Activated CD4-positive, alpha-beta T cell treated with anti-CD3 and anti-CD28 coated beads, Interleukin-2, Interleukin-4, amounts not matched to agents 100 ng/mL and 50 ng/mL, durations not matched to agents 16 hours and 8 hours (primary cell): ENCODE measurements at regions not wholly inside any gene's neighbourhood (a gene's known extent, or its start where the extent isn't known, plus 50 kb on each side); places are given as distances from the start of the nearest gene placed in this dataset.

Experiments
- DNase-seq: peaks from one replicate; pipeline ENCODE4 v3.0.0-alpha.2; 2020; ENCODE audit warnings: low spot score

DNA sequence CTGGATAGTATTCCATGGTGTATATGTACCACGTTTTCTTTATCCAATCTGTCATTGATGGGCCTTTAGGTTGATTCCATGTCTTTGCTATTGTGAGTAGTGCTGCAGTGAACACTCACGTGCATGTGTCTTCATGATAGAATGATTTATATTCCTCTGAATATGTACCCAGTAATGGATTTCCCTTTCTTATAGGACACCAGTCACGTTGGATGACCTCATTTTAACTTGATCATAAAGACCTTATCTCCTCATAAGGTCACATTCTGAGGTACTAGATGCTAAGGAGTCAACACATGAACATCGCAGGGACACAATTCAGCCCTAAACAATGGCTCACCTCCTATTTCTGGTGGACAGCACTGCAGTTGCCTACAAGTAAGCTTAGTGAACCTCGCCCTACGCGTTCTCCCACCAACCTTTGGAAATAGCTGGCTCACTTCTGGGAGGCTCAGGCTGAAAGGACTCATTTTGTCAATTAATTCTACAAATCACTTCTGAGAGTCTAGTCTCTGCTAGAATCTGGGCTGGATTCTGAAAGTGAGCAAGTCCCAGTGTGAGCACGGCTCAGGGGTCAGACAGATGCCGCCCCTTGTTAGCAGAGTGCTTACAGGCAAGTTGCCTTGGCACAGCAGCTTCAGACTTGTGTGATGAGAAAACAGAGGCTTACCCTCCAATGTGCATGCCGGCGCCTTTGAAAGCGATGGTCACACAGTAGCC lies 183.8 kb upstream of the GSC start:
- DNase-seq, result no peak

DNA sequence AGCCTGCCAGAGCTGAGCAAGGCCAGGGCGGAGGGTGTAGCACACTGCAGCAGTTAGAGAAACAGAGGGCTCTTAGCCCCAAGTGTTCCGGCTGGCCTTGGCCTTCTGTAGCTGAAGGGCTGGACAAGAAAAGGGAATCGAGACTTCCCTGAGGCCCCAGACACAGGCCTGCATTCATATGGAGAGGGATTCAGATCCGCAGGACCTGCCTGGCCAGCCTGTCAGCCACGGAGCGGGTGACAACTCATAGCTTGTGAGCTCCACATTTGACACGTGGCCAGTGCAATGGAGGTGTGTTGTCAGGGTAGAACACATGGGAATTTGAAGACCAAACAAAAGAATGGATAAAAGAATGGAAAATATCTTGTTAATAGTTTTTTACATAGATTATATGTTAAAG lies 182.2 kb upstream of the GSC start:
- DNase-seq, result no peak

DNA sequence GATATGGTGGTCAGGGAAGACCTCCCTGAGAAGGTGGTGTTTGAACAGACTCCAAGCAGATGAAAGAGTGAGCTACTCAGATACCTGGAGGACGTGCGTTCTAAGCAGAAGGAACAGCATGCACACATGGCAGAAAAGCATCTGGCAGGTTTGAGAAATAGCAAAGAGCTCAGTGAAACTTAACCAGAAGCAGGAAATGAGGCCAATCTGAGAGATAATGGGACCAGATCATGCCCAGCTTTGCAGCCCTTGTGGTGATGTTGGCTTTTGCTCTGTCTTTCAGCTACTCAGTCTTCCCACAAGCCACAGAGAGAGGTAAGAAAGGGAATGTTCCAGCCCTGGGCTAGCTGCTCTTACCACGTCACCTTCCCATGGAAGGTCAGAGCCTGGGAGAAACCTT lies 176.3 kb upstream of the GSC start:
- DNase-seq, result peak; percentile 40

DNA sequence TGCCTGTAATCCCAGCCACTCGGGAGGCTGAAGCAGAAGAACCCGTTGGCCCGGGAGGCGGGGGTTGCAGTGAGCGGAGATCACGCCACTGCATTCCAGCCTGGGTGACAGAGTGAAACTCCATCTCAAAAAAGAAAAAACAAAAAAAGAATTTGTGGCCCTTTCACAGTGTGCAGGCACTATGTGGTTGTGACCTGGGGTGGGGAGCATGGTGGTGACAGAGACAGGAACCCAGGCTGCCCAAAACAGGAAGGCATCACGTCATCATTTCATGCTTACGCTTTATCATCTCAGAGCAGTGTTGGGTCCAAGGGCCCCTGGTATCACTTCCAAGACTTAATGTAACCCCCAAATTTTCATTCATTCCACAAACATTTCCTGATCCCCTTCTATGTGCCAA lies 175.7 kb upstream of the GSC start:
- DNase-seq, result peak; percentile 19

DNA sequence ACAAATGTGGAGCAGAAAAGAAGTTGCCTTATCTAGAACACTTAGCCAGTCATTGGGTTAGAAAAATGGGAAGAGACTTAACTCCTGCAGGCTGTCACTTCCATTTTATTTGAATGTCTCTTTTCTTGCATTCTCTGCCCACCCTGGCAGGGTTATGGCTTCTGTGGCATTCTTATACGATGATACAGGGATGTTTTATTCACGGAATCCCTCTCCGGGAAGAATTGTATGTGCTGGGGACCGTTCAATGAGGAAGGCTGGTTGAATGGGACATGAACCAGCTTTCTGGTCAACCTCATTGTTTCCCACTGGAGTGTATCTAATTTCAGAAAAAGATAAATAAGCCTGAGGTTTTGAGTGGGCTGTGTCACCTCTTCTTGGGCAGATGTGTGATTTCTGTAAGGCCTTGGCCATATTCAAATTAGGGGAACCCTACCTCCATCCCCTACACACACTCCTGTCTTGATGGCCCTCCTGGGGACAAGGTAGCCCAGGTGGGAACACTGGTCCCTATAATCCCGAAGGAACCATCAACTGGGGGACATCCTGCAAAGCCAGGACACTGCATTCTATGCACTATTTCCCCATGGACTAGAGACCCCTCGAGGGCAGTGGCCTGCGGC lies 174.8 kb upstream of the GSC start:
- no peak for DNase-seq

DNA sequence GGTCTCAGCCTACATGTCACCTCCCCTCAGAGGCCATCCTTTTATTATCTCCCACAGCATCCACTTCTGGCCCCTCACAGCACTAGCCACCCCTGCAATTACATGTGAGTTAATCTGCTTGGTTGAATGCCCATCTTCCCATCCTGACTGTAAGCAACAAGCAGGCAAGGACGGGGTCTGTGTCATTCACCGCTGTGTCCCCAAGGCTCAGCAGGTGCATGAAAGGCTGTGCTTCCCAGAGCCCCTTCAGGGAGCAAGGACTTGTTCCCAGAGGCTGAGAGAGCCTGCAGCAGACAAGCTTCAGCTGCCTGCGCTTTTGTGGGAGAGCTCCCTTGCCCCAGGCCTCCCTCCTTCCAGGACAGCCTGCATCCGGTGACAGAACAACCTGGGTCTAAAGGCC lies 172.7 kb upstream of the GSC start:
- no peak for DNase-seq

DNA sequence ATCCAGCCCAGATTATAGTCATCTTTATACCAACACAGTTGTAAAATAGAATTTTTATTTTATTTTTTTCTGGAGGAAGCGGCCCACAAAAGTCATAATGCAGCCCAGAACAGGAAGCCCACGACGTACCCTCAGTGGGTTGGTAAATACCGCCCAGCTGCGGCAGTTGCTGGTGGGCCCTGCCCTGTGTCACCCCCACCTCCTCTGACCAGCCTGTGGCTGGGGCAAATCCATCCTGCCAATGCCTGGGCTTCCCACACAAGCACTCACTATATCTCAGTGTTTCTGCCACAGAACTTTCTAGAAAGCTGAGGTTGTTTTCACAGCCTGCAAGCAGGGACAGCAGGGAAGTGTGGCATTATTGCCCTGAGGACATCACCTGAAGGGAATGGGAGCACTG lies 171.4 kb upstream of the GSC start:
- DNase-seq, result no peak

DNA sequence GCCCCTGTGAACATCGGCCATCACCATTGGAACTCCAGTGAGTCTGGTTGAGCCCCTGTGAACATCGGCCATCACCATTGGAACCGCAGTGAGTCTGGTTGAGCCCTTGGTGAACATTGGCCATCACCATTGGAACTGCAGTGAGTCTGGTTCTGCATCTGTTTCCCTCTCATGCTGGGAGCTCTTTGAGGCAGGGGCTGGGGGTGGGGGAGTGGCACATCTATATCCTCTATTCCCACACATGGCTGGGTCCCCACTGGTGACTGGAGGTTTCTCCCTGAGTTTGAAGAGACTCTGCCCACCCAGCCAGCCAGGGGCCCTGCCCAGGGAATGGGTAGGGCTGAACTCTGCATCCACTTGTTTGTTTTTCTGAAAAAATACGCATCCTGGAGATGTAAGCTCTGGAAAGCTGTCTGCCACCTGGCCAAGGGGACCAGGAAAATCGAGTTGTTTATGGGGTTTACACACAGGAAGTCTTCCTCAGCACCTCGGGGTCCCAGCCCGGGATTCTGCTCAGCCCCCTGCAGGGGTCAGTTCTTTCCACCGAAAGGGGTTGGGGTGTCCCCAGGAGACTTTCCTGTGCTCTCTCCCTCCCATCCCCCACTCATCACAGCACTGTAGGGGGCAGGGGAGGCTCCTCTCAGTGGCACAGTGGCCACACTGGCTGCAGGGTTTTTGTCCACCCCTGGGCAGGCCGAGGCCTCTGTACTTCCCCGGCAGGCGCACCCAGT lies 170.5 kb upstream of the GSC start:
- no peak for DNase-seq

DNA sequence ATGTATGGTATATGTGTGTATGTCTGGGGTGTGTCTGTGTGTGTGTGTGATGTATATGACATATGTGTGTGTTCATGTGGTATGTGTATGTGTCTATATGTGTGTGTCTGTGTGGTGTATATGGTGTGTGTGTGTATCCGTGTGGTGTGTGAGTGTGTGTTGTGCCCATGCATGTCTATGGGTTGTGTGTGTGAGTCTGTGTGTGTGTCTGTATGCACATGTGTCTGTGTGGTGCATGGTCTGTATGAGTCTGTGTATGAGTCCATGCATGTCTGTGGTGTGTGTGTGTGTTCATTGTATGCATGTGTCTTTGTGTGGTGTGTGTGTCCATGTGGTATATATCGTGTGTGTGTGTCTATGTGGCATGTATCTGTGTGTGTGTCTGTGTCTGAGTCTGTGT lies 168.1 kb upstream of the GSC start:
- DNase-seq, result no peak

DNA sequence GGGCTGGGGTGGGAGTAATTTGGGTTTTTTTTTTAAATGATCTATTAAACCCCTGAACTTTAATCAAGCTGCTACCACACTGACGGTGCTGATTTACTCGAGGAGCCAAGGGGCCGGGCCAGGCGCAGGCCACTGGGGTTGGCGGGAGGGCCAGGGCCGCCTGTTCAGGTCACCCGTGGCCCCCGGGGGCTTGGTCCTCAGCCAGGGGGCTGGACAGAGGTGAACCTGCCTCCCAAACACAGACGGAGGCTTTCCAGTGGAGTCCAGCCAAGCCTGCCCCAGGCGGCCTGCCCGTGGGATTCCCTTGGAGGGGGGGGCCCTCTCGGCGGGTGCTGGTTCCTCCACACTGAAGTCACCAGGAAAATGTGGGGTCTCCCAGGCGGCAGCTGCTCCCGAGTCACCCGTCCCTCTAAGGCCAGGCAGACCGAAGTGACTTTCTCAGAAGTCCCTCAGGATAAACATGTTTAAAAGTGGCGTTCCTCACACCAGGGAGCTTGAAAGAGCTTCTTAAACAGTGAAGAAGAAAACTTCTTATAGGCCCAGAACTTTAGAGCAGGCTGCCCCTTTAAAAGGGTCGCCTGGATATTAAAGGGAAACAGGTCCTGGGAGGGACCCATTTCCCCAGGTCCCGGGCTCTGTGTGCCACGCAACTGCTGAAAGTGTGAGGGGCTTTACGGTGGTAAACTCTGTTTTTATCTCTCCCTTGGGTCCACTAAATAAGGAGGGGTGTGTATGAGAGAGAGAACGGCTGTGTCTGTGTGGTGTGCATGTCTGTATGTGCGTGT lies 167.2 kb upstream of the GSC start:
- DNase-seq, result no peak

DNA sequence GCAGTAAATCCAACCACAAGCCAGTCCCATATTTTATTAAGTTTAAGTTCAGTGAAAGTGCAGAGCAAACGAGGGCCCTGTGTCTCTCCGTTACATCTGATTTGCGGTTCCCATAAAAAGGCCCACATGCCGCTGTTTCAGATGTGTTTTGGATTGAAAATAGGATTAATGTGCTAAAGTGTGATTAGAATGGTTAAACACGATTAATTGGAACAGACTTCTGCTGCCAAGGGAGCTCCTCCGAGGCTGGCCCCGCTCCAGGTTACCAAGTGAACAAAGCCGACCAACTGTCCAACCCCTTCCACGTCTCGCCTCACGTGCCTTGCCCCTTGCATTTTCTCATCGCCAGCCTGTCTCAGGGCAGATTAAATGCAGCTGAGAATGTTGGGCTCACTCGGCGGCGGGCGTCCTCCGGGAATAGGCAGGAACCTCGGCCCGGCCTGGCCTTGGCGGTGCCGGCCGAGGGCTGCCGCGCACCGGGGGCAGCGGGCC lies 166.5 kb upstream of the GSC start:
- DNase-seq, result no peak

DNA sequence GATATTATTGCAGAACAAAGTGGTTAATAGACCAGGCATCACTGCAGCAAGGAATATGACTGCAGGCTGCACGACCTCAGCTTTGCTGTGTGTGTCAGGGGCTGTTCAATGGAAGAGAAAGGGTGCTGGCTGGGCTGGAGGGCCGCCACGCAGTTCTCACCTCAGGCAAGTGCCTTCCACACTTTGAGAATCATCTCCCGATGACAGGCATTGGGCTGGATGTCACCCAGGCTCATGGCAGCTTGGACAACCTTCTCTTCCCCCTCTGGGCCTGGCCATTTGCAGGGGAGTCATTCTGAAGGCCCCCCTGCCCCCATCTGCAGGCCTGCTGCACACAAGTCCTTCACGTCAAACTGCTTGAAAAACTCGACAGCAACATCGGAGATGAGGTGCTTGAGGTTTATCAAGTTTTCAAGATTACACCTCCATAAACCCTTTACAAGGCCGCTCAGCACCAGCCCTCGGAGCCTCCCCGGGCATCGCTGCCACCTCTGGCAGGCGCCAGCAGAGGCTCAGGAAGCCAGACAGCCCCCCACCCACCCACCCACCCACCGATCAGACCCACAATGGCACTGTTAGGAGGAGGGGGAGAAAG lies 165.9 kb upstream of the GSC start:
- no peak for DNase-seq

DNA sequence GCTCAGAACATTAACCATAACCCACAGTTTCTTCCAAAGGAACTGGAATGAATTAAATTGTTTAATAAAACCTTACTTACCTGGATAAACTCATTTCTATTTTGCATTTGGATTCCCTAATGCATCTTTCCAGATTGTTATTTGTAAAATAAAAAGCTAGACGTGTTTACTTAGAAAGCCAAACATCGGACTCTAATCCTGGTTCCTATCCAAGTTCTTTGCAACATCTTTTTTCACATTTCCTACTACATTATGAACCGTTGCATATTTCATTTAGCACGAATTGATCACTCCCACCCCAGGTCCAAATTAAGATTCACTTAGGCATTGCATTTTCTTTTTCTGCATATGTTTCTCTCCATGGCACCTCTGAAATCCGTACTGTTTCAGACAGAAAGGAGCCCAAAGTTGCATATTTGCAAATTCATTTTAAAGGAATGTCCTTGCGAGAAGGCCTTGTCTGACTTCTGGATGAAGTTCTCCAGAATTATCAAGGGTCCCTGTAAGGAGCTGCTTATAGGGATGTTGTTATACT lies 164.4 kb upstream of the GSC start:
- DNase-seq, result no peak

DNA sequence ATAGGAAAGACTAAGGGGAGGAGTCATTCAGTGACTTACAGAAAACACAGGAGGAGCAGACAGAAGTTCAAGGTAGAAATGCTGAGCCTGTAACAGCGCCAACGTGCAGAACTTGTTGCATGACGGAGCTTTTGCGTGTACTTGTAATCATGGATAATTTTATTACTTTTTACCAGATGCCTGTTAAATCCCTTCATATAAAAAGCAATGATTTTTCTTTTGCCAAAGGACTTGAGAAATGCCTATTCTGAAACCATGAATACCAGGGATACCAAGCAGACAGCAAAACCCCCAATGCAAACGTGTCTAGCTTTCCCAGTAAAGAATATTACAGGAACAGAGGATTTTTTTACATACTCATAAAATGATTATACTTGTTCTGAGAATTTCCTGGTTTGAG lies 163.6 kb upstream of the GSC start:
- DNase-seq, result no peak

DNA sequence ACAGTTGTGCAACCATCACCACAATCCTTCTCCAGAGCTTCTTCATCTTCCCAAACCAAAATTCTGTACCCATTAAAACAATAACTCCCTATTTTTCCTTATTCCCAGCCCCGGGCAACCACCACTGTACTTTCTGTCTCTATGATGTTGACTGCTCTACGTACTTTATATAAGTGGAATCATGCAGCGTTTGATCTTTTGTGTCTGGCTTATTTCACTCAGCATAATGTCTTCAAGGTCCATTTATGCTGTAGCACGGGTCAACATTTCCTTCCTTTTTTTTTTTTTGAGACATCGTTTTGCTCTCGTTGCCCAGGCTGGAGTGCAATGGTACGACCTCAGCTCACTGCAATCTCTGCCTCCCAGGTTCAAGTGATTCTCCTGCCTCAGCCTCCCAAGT lies 162.7 kb upstream of the GSC start:
- DNase-seq, result no peak

DNA sequence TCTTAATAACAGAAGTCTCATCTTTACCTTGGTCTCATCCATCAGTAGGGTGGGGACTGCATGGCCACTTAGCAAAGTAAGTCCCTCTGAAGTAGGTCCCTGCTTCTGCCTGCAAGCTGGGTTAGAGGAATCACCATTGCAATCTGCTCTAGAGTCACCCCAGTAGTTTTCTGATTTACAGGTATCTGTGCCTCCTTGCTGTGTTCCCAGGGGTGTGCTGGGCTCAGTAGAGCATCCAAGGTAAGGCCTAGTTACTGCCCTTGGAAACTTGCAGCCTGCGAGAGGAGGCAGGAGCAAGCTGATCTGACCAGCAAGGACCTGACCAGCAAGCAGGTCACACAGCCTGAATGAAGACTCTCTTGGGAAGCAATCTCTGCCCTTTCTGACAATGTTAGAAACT lies 160.8 kb upstream of the GSC start:
- no peak for DNase-seq

DNA sequence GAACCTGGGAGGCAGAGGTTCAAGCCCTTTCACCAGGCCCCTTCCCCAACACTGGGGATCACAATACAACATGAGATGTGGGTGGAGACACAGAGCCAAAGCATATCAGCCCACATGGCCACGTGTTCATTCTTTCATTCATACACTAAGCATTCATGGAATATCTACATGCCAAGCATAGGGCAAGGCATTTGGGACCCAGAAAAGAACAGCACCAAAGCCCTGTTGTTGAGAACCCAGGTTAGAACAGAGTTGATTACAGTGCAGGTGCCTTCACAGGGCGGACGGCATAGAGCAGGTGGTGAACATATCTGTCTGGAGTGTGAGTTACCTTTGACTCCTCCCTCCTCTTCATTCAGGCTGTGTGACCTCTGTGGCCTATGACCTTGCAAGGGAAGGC lies 159.4 kb upstream of the GSC start:
- no peak for DNase-seq

DNA sequence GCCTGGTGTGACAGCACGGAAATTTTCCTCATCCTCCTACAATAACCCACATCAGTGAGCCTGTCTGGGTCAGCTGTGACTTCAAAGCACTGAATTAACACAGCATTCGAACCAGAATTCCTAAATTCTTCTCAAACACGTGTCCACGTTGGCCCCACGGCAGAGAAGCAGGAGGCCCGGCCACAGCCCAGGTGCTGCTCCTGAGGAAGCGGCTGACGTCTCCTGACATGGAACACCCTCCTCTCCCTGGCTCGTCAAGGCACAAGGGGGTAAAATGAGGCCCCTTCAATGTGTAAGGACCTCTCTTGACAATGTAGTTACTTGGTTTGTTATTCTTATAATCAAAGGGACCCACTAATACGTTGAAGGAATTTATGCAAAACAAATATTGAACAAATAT lies 156.3 kb upstream of the GSC start:
- DNase-seq, result no peak

DNA sequence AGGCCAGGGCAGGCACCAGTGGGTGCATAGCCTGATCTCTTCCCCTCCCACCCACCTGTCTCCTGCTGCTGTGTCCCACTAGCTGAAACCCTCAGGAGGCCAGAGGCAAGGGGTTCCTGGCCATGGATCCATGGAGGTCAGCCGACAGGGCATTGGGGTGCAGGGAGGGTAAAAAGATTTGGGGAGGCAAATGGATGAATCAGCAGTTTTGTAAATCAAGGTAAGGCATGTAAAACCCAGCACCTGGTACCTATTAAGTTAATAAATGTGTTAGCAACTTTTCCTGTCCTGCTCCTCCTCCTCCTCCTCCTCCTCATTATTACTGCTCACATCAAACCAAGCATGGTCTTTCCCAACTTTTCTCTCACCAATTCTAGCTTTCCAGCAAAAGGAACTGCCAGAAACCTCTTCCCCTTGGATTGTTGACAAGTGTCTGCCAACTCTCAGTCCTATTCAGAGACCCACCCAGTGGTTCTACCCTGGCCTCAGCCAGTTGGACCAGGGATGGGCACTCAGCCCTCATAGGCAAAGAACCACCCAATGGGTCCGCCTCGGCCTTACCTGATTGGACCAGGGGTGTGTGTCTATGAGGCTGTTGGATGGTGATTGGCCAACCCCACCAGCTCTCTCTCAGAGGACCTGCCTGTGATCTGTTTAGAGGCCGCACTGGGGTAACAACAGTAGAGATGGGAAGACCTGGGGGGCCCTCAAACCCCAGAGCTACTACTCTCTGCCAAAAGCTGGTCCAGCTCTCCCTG lies 155.7 kb upstream of the GSC start:
- no peak for DNase-seq

DNA sequence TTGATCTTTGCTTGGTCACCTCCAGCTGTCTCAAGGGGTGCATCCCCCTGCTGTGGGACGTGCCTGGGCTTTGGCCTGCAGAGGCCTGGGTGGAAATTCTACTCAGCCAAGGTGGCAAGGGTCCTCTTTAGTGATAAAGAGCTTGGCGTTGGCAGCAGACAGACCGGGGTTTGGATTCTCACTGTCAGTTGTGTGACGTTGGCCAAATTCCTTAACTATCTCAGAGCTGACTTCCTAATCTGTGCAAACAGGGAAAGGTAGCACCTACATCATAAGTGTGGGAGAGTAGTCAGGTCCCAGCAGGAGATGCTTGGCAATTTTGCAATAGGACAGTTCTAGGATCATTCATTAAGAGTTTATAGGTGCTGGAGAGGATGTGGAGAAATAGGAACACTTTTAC lies 154.3 kb upstream of the GSC start:
- no peak for DNase-seq

DNA sequence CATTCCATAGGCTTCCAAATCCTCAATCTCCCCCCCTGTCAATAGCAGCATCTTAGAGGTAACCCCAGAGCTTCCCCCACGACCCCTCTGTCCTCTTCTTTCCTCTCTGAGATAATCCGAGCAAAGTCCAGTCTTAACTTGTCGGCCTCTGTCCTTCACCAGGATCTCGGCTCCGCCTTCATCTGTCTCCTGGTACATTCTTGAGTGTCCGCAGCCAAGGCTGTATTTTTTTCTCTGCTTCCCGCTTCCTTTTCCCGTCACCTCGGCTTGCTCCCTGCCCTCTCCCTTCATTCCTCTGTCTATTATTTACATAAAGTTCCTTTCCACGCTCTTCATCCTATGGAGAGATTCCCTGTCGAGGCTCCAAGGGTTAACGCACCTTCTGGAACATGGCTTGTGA lies 153.9 kb upstream of the GSC start:
- DNase-seq, result no peak
